ENCODE measurements at regions not wholly inside any gene's neighbourhood (a gene's known extent, or its start where the extent isn't known, plus 50 kb on each side); places are given as distances from the start of the nearest gene placed in this dataset.
A peak's percentile ranks its signal among the peaks of the same experiment; 100 is the strongest.

- TF ChIP-seq CTCF (IDR thresholded peaks at IDR 0.05 in 8 of 11, conservative IDR thresholded peaks at IDR 0.05 in 3 of 11) (peak; percentile 66 to 91 (median 84)), POLR2AphosphoS5 (IDR thresholded peaks at IDR 0.05) (no peak), POLR2A (IDR thresholded peaks at IDR 0.05) (no peak)
Observed at GRCh38 chrX:102863735-102864134, 73.3 kb upstream of the RAB40AL start.

All from spleen (tissue), 7 donors.